OCI-LY7 (cell line): ENCODE measurements at regions not wholly inside any gene's neighbourhood (a gene's known extent, or its start where the extent isn't known, plus 50 kb on each side); places are given as distances from the start of the nearest gene placed in this dataset.

Experiments used
- BruUV-seq: library from RNA; stranded (reverse); fragments of 400-500 nt; replicated peaks from 2 replicates; lab custom pipeline; 2021; lab: Mats Ljungman, UMichigan
- CTCF ChIA-PET: fragments of 300-600 bp; sonication (Branson Sonifier 250); formaldehyde crosslinking; loops from one replicate; lab custom pipeline; 2022; ENCODE audit warnings: antibody characterized with exemption; ENCODE audit not compliant: unreplicated experiment; lab: Charles Lee
- POLR2A ChIA-PET: fragments of 300-600 bp; sonication (Branson Sonifier 250); formaldehyde crosslinking; loops from one replicate; lab custom pipeline; 2022; ENCODE audit warnings: antibody characterized with exemption; lab: Charles Lee
- DNase-seq: peaks from one replicate; pipeline ENCODE4 v3.0.0-alpha.2; 2015; ENCODE audit warnings: low spot score
- H2AFZ ChIP-seq: fragments of 200-600 bp; sonication (generic), shearing (Covaris generic); 2 replicates; pipeline ENCODE4 v1.6.1; 2014; ENCODE audit warnings: mild to moderate bottlenecking, antibody characterized with exemption, low read length, moderate library complexity
- H3K27ac ChIP-seq: fragments of 200-600 bp; sonication (generic); 2 replicates; pipeline ENCODE4 v1.5.1; 2014; ENCODE audit warnings: mixed run types, low read depth, mild to moderate bottlenecking, moderate library complexity, low read length, inconsistent platforms; ENCODE audit not compliant: poor library complexity, severe bottlenecking
- H3K36me3 ChIP-seq: fragments of 200-600 bp; sonication (generic); 2 replicates; pipeline ENCODE4 v1.6.1; 2014; ENCODE audit warnings: mild to moderate bottlenecking, antibody characterized with exemption, low read length, moderate library complexity, mixed read lengths; ENCODE audit not compliant: insufficient read depth
- H3K4me1 ChIP-seq: fragments of 200-600 bp; sonication (generic); 2 replicates; pipeline ENCODE4 v1.5.1; 2014; ENCODE audit warnings: mild to moderate bottlenecking, low read length; ENCODE audit not compliant: insufficient read depth, poor library complexity, severe bottlenecking
- H3K4me2 ChIP-seq: fragments of 200-600 bp; sonication (generic); 2 replicates; pipeline ENCODE4 v1.6.1; 2014; ENCODE audit warnings: mild to moderate bottlenecking, low read length
- H3K4me3 ChIP-seq: fragments of 200-600 bp; sonication (generic); 2 replicates; pipeline ENCODE4 v1.5.1; 2014; ENCODE audit warnings: mild to moderate bottlenecking, low read depth, low read length; ENCODE audit not compliant: poor library complexity, severe bottlenecking
- H3K79me2 ChIP-seq: fragments of 200-600 bp; sonication (generic); 2 replicates; pipeline ENCODE4 v1.6.1; 2016; ENCODE audit warnings: low read depth, mild to moderate bottlenecking, low read length, moderate library complexity, mixed read lengths; ENCODE audit not compliant: insufficient read depth
- H3K9me2 ChIP-seq: fragments of 200-600 bp; sonication (generic); 2 replicates; pipeline ENCODE4 v1.6.1; 2016; ENCODE audit warnings: mild to moderate bottlenecking, low read length, mixed read lengths; ENCODE audit not compliant: insufficient read depth
- H3K9me3 ChIP-seq: fragments of 200-600 bp; sonication (generic); 2 replicates; pipeline ENCODE4 v1.6.1; 2014; ENCODE audit warnings: mild to moderate bottlenecking, mixed run types, low read length, mixed read lengths
- H4K20me1 ChIP-seq: fragments of 200-600 bp; sonication (generic); 2 replicates; pipeline ENCODE4 v1.6.1; 2014; ENCODE audit warnings: mild to moderate bottlenecking, antibody characterized with exemption, low read length, moderate library complexity, mixed read lengths; ENCODE audit not compliant: insufficient read depth
- CTCF ChIP-seq: fragments of 200-600 bp; sonication (generic); conservative IDR thresholded peaks from 2 replicates; pipeline ENCODE4 v1.5.1; 2014; ENCODE audit warnings: mild to moderate bottlenecking, antibody characterized with exemption, low read length, moderate library complexity, mixed read lengths
- EZH2phosphoT487 ChIP-seq: fragments of 200-600 bp; sonication (generic); IDR thresholded peaks from 2 replicates; pipeline ENCODE4 v1.6.1; 2018; ENCODE audit warnings: low read depth, borderline replicate concordance, mild to moderate bottlenecking, mixed run types, antibody characterized with exemption, low read length, moderate library complexity, mixed read lengths
- intact Hi-C: fragments of 100-400 bp; cut with micrococcal nuclease; formaldehyde crosslinking; loops from one replicate; pipeline ENCODE4 v1.10.0; 2022; ENCODE audit not compliant: unreplicated experiment

- no peaks in the 10 kb centered on the region for H3K79me2 ChIP-seq
- H3K27ac ChIP-seq, result no peak overlapping the region
- H2AFZ ChIP-seq, result no peak overlapping the region
- no peak overlapping the region for H3K4me2 ChIP-seq
- H3K4me1 ChIP-seq, result peaks cover 19% of the 10 kb centered on the region
- no peaks in the 10 kb centered on the region for H4K20me1 ChIP-seq
- no peak for DNase-seq
- ChIA-PET POLR2A (no interaction called here), CTCF (no interaction called here)
- intact Hi-C loops, result no loop called here
- no TSS peak for BruUV-seq
- H3K9me2 ChIP-seq, result no peaks in the 10 kb centered on the region
- TF ChIP-seq EZH2phosphoT487 (no peak), CTCF (no peak)
- no peak overlapping the region for H3K4me3 ChIP-seq
- H3K36me3 ChIP-seq, result no peaks in the 10 kb centered on the region
- no peaks in the 10 kb centered on the region for H3K9me3 ChIP-seq
Measured at GRCh38 chr20:17786221-17786718, 86.5 kb downstream of the BANF2 start.
